Left renal cortex interstitium (tissue), 4 donors: ENCODE measurements at regions not wholly inside any gene's neighbourhood (a gene's known extent, or its start where the extent isn't known, plus 50 kb on each side); places are given as distances from the start of the nearest gene placed in this dataset.

ENCODE experiments used
- DNase-seq, 4 donors: peaks; one replicate each; pipeline ENCODE4 v3.0.0-alpha.2; 2013; ENCODE audit warnings: low read depth in 4 of 4, low spot score in 2 of 4, missing footprints in 1 of 4

DNA sequence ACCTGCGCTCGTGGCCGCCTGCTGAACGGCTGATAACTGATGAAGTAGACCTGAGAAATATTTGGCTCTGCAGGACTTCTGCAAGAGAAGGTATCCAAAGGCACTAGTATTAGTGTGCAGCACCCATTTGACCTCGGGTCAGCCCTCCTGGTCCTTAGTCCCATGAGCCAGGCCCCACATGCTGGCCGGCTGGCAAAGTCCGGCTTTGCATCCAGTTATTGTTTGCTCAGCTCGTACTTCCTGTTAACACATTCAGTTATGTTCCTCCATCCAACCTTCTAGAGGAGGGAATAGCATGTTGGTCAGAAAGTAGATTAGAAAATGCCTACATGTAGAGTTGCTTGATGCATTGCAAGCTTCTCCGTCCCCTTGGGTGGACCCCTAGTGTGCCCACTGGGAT is 385.7 kb upstream of the RGMA start:
- no peak for DNase-seq

DNA sequence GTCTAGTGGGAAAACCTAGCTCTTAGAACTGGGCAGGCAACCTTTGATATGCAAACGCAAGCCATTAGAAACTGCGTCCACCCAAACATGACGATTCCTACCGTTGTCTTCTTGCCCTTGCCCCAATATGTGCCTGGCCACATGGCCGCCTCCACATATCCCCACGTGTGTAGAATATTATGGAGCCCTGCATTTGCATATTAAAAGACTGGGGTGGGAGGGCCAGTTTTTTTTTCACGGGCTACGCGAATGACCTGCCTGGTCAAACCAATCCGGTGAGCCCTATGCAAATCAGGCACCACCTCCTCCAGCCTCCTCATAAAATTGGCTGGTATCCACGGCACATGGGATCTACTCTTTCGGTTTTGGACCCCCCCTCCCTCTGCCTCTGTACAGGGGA is 381.0 kb upstream of the RGMA start:
- DNase-seq = no peak

DNA sequence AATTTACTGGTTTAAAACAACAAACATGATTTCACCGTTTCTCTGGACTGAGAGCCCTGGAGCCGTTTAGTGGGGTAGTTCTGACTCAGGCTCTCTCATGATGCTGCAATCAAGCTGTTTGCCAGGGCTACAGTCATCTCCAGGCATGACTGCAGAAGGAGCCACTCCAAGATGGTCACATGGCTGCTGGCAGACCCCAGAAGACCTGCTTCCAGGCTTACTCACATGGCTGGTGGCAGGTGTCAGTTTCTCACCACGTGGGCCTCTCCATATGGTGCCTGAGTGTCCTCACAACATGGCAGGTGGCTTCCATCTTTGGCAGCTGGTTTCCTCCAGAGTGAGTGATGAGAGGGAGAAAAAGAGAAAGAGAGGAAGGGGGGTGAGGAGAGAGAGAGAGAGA is 378.3 kb upstream of the RGMA start:
- no peak for DNase-seq

DNA sequence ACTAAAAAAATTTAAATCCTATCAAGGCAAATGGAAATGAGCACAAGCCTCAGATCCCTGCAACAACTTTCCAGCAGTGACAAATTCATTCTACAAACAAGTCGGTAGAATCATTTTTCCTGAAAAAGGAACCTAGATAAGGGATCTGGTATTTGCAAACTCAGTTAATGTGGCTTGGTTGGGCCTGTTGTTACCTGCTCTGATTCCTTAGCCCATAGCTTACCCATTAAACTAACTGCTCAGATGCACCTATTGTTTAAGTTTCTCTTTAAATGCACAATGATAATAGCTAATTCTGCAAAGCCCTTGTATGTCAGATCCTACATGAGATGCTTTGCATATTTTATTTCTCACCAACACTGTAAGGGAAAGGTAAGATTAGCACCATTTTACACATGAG is 377.4 kb upstream of the RGMA start:
- DNase-seq = no peak

DNA sequence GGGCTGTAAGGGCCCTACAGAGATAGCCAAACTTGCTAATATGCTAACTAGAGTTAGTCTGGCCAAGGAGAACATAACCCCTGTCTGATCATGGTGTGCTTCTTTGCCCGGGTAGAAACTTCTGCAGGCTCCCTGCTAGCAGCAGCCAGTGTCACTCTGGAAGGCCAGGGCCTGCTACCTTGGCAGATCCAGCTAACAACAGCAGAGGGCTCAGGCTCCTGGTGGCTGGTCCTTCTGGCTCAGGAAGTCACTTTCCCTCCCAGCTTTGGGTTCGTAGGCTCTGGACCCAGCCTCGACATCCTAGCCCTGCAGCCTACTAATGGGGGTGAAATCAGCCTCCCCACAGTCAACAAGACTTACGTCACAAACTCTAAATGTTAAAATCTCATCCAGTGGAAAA is 373.7 kb upstream of the RGMA start:
- no peak for DNase-seq

DNA sequence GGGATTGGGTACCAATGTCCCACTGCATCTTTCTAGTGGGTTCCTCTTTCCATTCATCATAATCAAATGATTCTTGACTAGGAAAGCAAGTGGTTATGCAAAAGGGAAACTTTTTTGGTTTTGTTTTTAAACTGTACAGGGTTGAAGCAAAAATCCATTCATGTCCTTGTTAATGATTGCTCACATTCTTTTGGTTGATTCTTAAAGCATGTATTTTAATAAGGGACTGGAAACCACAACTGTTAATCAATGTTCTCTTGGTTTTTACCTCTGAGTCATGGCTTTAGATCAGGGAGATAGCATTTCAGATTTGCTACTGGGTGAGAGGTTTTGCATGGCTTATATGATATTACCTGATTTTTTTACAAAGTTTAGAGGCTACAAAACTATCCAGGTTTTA is 371.7 kb upstream of the RGMA start:
- no peak for DNase-seq

DNA sequence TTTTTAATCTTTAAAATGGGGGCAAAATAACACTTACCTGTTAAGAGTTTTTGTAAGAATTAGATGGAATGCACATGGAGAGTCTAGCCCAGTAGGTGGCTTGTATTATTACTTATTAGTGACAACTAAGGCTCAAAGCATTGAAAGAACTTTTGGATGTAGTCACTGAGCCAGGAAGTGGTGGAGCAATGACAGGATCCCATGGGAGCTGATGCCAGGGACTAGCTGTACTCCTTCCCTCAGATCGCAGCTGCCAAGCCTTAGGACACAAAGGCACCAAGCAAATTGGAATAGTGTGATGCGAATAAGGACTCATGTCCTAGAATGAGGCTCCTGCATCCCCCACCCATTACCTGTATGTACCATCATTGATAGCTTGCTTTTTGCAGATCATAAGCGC is 370.4 kb upstream of the RGMA start:
- DNase-seq = no peak

DNA sequence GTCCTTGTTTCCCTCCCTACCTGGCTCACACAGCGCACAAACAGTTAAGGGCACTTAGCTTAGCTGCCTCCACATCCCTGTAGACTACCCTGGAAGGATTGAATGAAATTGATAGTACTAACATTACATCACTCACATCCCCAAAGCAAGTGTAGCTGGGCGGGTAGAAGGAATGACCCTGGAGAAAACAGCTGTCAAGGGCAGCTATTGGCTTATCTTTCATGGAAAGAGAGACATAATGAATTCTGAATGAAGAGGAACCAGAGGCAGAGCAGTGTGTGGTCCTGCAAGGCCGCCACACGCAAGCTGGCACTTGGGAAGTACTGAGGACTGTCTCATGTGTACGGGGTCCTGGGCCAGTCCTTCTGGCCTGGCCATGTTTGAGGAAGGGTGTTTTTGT is 369.6 kb upstream of the RGMA start:
- no peak for DNase-seq

DNA sequence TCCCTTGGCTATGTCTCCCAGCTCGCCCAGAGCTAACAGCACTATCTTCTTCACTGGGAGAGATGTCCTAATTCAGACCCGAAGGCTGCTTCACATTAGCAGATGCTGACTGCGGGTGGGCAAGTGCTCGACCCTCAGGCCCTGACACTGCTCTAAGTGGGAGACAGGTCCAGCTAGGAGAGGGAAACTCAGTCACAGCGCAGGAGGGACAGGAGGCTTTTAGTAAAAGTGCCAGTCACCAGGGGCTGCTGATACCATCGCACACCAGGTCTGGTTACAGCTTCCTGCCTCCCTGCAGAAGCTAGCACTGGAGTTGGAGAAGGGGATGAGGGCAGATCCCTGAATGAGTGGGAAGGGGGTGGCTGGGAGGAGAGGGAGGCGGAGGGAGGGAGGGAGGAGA is 365.8 kb upstream of the RGMA start:
- DNase-seq = no peak

DNA sequence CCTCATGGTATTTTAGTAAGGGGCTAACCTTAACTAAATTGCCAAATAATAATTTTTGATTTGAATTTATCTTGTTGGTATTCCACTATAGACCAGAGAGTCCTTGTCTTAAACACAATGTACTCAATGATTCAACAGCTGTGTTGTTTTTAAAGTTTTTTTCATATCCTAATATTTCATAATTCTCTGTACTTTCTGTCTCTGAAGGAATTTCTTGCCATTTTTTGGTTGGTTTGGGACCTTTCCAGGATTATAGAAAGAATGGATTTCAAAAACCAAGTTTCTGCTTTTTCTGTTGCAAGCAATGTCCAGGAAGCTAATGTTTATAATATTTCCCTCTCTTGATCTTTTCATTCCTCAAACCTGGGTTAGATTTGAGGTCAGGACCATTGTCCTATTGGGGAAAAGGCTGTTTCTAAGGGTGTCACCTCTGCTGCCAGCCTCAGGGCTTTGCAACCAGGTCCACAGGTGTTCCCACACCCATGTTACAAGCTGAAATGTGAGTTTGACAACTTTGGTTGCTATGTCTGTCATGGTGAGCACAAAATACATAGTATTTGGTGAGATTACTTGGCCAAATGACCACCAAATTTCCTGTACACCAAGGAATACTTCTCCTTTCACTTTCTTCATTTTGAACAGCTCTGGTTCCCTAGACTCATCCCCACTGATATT is 363.7 kb upstream of the RGMA start:
- DNase-seq = no peak

DNA sequence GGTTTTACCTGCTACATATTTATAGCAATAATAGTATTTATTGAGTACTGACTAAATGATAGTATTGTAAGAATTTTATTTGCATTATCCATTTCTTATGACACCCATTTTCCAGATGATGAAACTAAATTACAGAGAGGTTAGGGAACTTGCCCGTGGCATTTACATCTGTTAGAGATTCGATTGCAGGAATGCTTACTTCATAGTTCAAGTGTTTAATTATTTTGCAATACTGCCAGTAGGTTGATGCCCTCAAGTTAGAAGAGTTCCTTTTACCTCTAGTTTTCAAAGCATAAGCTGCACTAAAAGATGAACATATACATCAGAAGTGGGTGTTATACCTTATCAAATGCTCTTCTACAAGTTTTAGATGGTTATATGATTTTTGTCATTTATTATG is 362.8 kb upstream of the RGMA start:
- no peak for DNase-seq

DNA sequence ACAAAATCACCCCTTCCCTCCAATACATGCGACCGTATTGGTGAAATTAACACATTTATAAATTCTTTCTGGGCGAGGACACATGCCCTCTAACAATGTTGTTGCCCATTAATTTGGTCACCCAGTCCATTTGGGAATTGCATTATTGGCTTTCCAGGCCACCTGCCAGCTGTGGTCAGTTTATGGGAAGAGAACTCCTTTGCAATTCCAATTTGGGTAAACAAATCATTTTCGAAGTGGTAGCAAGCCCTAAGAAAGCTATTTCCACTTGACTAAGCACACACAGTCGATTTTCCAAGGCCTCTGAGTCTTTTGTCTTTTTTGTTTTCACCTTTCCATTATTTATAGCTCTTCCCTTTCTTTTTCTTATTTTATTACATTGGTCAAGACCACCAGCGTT is 362.3 kb upstream of the RGMA start:
- DNase-seq = no peak

DNA sequence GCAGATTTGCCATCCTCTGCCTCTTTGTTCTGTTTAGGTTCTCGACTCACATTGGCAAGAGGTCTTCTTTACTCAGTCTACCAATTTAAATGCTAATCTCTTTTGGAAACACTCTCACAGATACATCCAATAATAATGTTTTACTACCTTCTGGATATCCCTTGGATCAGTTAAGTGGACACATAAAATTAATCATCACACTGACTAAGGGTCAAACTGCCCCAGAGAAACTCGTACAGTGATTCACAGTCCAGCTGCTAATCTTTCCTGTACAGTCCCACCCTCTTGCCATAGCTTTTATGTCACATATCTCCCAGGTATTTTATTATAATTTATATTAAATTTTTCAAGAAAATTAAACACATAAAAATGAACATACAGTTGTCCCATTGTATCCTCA is 360.8 kb upstream of the RGMA start:
- no peak for DNase-seq

DNA sequence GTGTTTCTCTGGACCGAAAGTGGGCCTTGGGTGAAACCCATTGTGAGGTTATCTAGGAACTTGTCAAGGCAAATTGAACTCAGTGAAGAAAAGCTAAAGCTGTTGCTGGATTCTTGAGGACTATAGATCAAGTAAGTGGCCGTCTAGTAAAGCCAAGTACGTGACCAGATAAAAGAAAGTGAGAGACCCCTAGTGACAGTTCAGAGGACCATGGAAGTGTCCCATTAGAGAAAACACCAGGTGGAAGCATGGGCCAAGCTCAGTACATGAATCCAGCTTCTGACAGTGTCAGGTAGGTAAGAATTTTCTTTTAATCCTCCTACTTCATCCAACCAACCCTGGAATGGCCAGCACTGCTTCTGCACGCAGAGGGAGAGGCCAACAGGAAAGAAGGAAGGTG is 349.3 kb upstream of the RGMA start:
- no peak for DNase-seq

DNA sequence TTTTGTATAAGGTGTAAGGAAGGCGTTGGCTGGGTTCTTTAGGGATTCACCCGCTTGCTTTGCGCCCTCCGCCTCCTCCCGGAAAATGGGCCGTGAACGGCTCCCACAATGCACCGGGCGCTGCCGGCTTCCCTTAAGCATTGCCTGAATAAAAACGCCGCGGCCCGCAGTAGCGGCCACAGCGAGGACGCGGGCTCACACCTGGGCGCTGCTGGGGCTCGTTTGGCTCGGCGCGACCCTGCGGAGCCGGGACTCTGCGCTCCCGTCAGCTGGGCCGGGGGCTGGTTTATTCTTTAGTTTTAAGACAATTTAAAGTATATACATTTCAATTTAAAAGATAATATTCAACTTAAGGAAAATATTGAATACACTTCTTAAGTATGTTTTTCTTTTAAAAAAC is 343.5 kb upstream of the RGMA start:
- DNase-seq = no peak

DNA sequence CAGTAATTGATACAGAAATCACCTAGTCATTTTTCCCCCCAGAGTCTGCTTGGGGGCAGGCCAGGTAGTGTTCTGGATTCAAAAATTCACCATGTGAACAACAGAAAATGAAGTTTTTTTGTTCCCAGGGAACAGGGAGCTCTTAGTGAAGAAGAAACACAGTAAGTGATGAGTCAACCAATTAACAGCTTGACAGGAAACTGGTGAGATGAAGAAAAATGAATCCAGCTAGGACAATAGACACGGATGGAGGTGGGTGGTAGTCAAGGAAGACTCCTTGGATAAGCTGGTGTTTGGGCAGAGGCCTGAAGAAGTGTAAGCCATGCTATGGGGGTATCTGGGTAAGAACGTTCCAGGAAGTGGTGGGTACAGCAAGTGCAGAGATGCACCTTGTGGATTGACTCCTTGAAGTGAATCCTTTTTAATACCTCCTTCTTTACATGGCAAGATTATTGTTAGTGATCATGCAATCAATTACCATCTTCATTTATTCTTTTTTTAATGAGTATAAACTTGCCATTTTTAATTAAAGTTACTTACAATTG is 339.9 kb upstream of the RGMA start:
- DNase-seq = no peak

DNA sequence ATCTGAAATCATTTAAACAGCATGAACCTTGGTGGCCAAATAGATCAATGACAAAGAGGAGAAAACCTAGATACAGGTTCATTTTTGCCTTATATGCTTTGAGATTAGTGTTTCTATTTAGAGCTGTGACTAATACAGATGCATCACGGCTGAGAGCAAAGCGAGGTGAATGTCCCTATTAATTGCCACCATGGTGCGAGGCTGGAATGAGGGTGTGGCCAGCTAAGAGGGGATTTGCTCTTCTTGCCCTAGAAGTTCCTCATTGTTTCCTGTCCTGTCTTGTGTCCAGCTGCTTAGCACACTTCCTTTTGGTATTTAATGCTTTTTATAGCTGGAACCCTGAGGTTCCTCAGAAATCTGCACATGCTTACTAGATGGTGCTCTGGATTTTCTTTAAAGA is 339.1 kb upstream of the RGMA start:
- DNase-seq = no peak

DNA sequence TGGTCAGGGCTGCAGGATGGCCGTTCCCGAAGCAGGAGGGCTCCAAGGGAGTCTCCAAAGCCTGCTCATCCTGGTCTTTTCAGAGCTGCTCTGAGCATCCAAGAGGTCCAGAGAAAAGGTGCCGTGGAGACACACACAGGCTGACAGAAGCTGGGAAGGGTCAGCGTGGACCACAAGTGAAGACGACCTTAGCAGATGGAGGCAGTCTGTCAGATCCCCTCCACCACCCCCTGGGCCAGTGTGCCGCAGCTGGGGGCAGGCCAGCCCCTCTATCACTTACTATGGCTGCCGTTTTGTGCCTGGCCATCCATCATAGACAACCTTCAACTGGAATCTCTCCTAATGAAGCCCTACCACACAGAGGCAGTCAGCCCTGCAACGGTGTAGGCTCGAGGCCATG is 335.1 kb upstream of the RGMA start:
- DNase-seq = no peak

DNA sequence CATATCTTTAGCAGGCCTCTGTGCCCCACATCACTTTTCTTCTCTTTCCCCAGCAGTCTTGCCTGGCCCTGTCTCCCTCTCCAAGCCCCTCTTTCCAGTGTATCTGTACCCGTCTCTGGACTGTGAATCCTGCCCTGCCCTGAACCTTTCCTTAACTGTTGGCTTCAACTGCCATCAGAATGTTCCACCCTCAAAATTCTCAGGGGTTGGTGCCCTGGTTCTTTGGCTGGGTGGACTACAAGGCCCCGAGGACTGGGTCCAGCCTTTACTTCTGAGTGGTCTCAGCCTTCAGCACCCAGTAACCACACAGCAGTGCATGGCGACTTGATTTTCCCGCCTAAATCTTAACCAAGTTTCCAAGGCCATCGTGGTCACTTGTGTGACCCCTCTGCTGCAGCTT is 333.5 kb upstream of the RGMA start:
- DNase-seq = no peak

DNA sequence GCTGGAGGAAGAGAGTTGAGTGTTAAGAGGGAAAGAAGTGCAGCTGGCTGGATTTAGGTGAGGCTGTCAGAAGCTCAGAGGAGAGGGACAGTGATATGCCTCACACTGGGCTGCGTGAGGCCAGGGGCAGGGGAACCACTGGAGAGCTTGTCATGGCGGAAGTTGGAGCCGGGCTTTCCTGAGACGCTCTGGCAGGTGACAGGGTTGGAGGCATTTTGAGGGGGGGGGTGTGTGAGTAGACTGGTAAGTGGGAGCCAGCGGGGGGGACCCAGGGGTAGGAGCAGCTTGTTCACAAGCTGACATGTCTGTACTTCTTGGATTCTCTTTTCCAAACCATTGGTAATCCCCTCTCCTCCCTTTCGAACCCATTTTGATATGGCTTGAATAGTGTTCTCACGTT is 331.5 kb upstream of the RGMA start:
- DNase-seq = no peak

DNA sequence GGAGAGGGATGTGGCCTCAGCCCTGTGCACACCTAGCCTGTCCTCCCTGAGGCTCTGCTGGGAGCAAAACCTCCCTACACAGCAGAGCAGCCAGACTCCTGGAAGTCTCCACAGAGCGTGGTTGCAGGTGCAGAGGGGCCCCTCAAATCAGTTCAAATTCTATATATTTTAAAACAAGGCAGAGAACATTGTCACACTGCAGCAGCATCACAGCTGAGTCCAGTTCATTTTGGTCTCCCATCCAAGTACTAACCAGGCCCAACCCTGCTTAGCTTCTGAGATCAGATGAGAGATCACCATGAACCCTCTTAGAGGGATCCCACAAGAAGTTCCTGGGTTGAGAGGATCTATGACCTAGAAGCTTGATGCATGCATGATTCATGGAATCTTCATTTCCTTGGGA is 331.0 kb upstream of the RGMA start:
- no peak for DNase-seq

DNA sequence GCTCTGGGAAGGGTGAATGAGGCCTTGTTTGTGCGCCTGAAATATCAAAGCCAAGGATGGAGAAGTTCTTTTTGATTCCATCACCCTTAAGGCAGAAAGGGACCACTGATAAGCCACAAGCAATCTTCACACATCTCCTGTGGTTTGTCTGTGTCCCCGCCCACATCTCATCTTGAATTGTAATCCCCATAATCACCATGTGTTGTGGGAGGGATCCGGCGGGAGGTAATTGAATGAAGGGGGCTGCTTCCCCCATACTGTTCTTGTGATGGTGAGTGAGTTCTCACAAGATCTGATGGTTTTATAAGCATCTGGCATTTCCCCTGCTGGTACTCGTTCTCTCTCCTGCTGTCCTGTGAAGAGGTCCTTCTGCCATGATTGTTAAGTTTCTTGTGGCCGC is 329.6 kb upstream of the RGMA start:
- no peak for DNase-seq

DNA sequence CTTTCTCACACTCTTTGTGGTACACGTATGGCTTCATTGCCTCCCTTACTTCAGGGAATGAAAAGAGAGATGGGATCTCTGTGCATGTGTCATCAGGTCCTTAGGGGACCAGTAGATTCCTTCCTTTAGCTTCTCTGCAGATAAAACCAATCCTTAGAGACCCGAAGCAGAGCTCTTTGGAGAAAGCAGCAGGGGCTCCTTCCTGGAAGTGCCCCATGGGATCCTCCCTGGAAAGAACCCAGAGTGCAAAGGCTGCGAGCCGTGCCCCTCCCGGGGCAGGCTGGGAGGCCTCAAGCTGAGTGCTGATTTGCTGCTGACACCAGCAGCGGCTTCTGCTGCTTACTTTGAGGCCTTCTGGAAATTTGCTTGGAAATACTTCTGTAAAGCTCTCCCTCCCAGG is 328.6 kb upstream of the RGMA start:
- no peak for DNase-seq
